ENCODE measurements at regions not wholly inside any gene's neighbourhood (a gene's known extent, or its start where the extent isn't known, plus 50 kb on each side); places are given as distances from the start of the nearest gene placed in this dataset.

DNA sequence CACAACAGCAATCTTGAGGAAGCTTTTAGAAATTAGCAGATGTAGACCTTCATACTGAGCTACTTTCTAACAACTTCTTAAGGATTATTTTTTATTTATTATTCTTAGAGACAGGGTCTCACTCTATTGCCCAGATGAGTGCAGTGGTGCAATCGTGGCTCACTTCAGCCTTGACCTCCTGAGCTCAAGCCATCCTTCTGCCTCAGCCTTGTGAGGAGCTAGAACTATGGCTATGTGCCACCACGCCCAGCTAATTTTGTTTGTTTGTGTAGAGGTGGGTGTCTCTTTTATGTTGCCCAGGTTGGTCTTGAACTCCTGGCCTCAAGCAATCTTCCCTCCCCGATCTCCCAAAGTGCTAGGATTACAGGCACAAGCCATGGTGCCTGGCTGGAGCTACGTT lies 200.6 kb downstream of the TSHZ3 start:
- Histone ChIP-seq H3K4me1 (no peaks in the 10 kb centered on the region), H3K27me3 (no peaks in the 10 kb centered on the region), H3K9me3 (no peaks in the 10 kb centered on the region), H3K4me3 (no peak overlapping the region), H3K36me3 (no peaks in the 10 kb centered on the region), H3K27ac (no peak overlapping the region)
- 67 to 71% methylated on average over 4 of the region's 4 CpGs for WGBS, 2 donors
- no peak for TF ChIP-seq POLR2A (IDR thresholded peaks at IDR 0.05)
- TF ChIP-seq, protein P1, sequence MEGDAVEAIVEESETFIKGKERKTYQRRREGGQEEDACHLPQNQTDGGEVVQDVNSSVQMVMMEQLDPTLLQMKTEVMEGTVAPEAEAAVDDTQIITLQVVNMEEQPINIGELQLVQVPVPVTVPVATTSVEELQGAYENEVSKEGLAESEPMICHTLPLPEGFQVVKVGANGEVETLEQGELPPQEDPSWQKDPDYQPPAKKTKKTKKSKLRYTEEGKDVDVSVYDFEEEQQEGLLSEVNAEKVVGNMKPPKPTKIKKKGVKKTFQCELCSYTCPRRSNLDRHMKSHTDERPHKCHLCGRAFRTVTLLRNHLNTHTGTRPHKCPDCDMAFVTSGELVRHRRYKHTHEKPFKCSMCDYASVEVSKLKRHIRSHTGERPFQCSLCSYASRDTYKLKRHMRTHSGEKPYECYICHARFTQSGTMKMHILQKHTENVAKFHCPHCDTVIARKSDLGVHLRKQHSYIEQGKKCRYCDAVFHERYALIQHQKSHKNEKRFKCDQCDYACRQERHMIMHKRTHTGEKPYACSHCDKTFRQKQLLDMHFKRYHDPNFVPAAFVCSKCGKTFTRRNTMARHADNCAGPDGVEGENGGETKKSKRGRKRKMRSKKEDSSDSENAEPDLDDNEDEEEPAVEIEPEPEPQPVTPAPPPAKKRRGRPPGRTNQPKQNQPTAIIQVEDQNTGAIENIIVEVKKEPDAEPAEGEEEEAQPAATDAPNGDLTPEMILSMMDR (IDR thresholded peaks at IDR 0.05), result no peak
- intact Hi-C loops (cut with DNase I), result no loop called here
- DNase-seq, result no peak

DNA sequence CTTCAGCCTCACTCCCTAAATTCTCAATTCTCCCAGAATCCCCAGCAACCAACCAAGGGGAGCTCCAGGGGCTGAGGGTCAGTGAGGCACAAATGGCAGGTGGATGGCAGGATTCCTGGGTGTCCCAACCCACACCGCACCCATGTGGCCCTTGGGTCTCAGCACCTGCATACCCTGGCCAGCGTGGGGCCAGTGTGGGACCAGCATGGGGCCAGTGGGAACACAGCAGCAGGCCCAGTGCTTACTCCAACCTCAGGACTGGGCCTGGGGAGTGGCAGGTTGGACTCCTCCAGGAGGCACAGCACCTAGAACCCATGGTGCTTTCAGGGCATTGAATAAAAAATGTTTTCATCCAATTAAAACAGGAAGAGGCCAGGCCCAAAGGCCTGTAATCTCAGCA lies 202.0 kb downstream of the TSHZ3 start:
- Histone ChIP-seq H3K36me3 (no peaks in the 10 kb centered on the region), H3K27me3 (no peaks in the 10 kb centered on the region), H3K4me3 (no peak overlapping the region), H3K27ac (no peak overlapping the region), H3K9me3 (no peaks in the 10 kb centered on the region), H3K4me1 (no peaks in the 10 kb centered on the region)
- DNase-seq, result no peak
- TF ChIP-seq, protein P1 (IDR thresholded peaks at IDR 0.05), result no peak
- no peak for TF ChIP-seq POLR2A (IDR thresholded peaks at IDR 0.05)
- WGBS, 2 donors, result no CpG with 5 or more reads among the region's 2 CpGs
- intact Hi-C loops (cut with DNase I), result no loop called here

DNA sequence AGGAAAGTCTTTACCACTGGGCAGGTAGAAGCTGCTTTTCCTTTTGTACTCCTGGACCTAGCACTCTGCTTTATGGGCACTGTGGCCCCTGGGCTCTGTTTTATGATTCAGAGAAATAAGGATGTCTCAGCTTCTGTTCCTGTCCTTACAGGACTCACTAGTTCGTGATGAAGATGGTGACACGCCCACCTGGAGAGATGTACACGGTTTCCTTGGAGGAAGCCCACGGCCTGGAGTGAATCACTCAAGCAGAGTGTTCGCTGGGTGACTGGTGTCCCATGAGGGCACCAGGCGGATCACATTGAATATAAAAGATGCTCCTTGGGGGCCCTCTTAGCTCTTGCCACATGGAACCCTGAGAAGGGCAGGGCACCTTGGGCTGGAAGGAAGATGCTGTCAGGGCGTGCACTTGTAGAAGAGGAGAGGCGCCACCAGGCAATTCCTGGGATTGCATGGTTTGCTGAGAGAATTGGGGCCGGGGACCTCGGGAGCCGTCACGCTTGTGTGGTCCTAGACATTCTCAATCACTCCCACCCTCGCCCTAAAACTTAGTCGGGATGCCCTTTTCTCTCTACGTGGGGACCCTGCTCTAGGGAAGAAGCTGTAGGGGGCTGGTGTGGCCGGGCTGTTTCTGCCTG lies 202.6 kb downstream of the TSHZ3 start:
- intact Hi-C loops (cut with DNase I), result no loop called here
- no peak overlapping the region for H3K4me3 ChIP-seq
- no peaks in the 10 kb centered on the region for H3K9me3 ChIP-seq
- TF ChIP-seq POLR2A (IDR thresholded peaks at IDR 0.05), result no peak
- TF ChIP-seq, protein P1 (IDR thresholded peaks at IDR 0.05), result no peak
- H3K27ac ChIP-seq, result no peak overlapping the region
- WGBS, 2 donors, result 65 to 85% methylated on average over 9 to 12 of the region's 16 CpGs
- no peaks in the 10 kb centered on the region for H3K4me1 ChIP-seq
- DNase-seq, result no peak
- H3K36me3 ChIP-seq, result no peaks in the 10 kb centered on the region
- no peaks in the 10 kb centered on the region for H3K27me3 ChIP-seq

DNA sequence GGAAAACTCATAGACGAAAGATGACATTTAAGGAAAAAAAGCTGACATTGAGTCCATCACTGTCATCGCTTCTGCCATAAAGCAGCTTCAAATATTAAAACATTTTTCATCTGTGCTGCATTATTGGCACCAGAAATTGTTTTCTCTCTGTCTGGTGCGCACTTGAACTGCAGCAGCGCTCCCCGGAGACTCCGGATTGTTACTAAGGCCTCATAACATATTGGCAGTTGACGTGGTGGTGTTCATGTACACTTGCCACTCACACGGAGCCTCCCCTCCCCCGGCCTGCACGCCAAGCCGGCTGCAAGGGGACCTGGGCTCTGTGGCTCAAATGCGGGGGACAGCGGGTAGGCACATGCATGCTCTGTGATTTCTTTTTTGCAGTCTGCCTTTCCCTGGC lies 203.2 kb downstream of the TSHZ3 start:
- TF ChIP-seq, protein P1 (IDR thresholded peaks at IDR 0.05), result no peak
- no peak for TF ChIP-seq POLR2A (IDR thresholded peaks at IDR 0.05)
- intact Hi-C loops (cut with DNase I), result no loop called here

DNA sequence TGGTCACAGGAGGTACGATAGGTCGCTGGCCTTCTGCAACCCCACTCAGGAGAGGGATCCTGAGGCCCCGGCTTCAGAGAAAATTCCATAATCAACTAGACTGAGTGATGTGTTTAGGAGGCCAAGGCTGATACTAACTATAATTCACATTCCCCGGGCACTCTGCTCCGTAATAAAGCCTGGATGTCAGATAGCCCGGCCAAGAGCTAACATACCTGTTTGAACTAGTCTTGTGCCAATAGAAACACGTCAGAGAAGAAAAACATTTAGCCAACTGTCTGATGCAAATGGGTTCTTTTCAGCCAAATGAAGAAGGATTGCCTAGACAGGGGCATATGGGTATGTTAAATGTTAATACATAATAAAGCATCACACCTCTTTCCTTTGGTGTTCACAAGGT lies 204.2 kb downstream of the TSHZ3 start:
- TF ChIP-seq, protein P1 (IDR thresholded peaks at IDR 0.05), result no peak
- TF ChIP-seq POLR2A (IDR thresholded peaks at IDR 0.05), result no peak
- 46 to 81% methylated on average over 3 to 6 of the region's 7 CpGs for WGBS, 2 donors
- Histone ChIP-seq H3K27ac (no peak overlapping the region), H3K4me1 (no peaks in the 10 kb centered on the region), H3K36me3 (no peaks in the 10 kb centered on the region), H3K4me3 (no peak overlapping the region), H3K9me3 (no peaks in the 10 kb centered on the region), H3K27me3 (no peaks in the 10 kb centered on the region)
- no peak for DNase-seq
- intact Hi-C loops (cut with DNase I), result no loop called here

More for the DNA sequence above, 203.2 kb downstream of the TSHZ3 start:
- H3K36me3 ChIP-seq, result no peaks in the 10 kb centered on the region
- no peak overlapping the region for H3K27ac ChIP-seq
- H3K4me1 ChIP-seq, result no peaks in the 10 kb centered on the region
- no peak overlapping the region for H3K4me3 ChIP-seq
- H3K9me3 ChIP-seq, result no peaks in the 10 kb centered on the region
- H3K27me3 ChIP-seq, result no peaks in the 10 kb centered on the region
- DNase-seq, result no peak
- WGBS, 2 donors, result 79 to 86% methylated on average over 10 to 13 of the region's 13 CpGs
